A673 (cell line): ENCODE measurements at regions not wholly inside any gene's neighbourhood (a gene's known extent, or its start where the extent isn't known, plus 50 kb on each side); places are given as distances from the start of the nearest gene placed in this dataset.

Experiments
- CTCF ChIP-seq: fragments of 300-800, 200-600 bp; sonication (generic); conservative IDR thresholded peaks from 2 replicates; pipeline ENCODE4 v1.5.1; 2017; ENCODE audit warnings: low read depth, mild to moderate bottlenecking, antibody characterized with exemption, low read length, moderate library complexity, mixed read lengths
- EZH2 ChIP-seq: fragments of 200-600 bp; sonication (generic); IDR thresholded peaks from 2 replicates; pipeline ENCODE4 v1.6.1; 2017; ENCODE audit warnings: borderline replicate concordance, low read depth, mild to moderate bottlenecking, mixed read lengths, antibody characterized with exemption, low read length; ENCODE audit not compliant: poor library complexity, severe bottlenecking

DNA sequence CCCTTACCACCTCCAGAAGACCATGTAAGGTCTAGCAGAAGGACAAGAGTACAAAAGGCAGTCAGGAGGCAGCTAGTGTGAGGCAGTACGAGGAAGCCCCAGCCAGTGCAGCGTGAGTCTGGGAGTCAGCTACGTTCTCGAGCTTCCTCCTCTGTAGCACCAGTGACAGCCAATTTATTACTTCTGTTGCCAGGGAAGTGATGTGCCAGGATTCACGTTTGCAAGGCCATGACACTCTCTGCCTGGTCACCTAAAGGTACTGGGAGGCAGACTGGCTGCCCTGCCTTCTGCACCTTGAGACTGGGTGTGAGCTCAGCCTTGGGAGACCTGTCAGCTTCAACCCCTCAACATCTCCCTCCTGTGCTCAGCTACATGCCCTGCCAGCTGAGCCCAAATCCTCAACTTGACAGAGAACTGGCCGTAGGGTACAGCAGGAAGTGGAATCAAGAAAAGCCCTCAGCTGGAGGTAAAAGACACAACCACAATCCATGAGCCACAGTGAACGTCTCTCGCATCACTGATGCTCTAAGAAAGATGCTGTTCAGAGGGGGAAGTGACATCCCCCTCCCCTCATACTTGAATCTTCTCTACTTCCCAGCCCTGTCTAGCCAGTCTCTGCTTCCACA is 182.5 kb upstream of the RGS6 start:
- TF ChIP-seq CTCF (no peak), EZH2 (no peak)
